Fibroblast of the conjunctiva (primary cell): ENCODE measurements at regions not wholly inside any gene's neighbourhood (a gene's known extent, or its start where the extent isn't known, plus 50 kb on each side); places are given as distances from the start of the nearest gene placed in this dataset.

Experiments used
- DNase-seq: peaks from one replicate; pipeline ENCODE4 v3.0.0-alpha.2; 2010; ENCODE audit warnings: low read depth

DNA sequence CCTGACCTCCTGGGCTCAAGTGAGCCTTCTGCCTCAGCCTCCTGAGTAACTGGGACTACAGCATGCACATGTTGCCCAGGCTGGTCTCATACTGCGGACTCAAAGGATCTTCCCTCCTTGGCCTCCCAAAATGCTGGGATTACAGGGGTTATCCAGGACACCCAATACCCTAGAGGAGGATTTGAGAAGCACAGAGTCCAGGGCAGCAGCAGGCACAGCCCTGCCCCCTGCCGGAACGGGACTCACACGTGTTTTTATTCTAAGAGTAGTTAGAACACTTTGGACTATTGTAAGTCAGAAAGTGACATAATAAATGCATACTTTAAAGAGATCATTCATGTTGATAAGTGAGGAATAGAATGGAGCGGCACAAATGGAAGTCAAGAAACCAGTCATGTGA, 80.2 kb downstream of the C6orf118 start:
- no peak for DNase-seq

DNA sequence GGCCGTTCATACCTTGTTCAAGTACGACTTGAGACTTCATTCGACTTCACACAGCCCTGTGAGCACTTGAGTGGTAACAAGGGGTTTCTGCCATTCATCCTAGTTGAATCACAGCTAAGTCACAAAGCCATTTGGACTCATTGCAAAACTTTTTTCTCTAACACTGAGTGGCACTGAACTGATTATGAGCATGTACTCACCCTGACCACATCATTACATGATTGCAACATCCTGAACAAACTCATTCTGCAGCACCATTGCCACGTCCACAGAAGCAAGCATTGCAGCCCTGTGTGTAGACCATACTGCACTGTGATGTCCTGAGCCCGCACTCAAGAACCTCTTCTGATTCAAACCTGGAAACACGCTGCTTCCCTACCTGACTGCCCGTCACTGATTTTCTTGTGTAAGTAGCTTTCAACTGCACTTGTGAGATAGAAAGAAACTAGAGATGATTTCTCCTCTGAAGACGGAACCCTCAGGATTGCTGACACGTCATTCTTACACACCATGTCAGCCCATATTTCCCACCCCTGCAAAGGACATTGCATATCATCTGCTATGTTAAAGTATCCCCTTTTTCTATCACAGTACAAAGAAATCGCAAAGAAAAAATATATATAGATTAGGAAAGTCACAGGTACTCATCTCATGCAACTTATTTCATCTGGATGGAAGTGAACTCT, 81.6 kb downstream of the C6orf118 start:
- peak; percentile 9 for DNase-seq

DNA sequence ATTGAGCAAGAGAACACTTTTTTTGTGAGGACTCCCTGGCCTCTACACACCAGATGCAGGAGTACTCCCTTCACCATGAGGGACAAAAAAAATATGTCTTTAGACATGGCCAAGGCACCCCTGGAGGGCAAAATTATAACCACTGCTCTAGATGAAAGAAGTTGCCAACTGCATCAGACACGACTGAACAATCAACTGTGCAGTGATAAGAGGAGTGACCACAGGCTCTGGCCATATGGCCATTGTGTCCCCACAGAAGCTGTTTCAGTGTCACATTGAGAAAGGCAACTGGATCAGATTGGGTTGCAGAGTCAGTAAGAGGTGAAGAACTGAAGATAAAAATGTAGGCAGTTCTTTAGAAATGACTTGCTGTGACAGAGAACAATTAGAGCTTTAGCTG, 85.7 kb downstream of the C6orf118 start:
- no peak for DNase-seq

DNA sequence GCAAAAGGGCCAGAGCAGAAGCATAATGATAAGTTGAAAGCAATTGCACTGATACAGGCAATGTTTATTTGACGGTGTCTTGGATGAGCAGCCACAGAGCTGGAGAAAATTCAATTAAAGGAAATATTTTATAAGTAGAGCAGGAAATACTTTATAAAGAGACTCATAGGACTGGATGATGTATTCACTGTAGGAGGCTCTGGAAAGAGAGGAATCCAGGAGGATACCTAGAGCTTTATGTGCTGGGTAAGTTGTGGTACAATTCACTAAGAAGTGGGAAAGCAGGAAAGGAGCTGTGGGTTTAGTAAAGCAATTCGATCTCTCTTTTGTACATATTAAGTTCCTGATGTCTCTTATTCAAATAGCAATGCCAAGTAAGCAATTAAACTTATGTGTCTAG, 86.3 kb downstream of the C6orf118 start:
- DNase-seq: no peak

DNA sequence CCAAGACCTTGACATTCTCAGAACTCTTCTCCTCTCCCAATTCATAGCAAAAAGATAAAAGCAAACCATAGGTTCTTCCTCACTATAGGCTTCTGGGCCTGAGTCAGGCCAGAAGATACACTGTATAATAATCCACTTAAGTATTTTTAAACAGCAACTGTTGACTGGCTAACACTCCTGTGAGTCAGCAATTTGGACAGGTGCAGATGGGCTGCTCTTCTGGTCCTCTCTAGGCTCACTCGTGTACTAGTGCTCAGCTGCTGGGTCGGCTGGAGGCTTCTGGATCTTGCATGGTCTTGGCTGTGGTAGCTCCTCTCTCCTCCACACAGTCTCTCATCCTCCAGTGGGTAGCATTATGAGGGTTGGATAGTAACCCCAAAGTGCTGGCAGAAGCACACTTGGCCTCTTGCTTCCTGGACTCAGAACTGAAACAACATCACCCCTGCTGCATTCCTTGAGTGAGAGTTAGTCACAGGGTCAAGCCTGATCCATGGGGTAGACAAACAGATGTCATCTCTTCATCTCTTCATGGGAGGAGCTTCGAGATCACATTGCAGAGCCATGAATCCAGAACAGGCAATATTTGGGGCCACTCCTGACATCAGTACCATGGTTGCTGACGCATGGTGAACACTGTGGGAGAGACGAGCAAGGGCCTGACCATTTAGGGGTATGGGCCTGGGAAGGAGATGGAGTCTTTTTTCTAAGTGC, 86.9 kb downstream of the C6orf118 start:
- no peak for DNase-seq

DNA sequence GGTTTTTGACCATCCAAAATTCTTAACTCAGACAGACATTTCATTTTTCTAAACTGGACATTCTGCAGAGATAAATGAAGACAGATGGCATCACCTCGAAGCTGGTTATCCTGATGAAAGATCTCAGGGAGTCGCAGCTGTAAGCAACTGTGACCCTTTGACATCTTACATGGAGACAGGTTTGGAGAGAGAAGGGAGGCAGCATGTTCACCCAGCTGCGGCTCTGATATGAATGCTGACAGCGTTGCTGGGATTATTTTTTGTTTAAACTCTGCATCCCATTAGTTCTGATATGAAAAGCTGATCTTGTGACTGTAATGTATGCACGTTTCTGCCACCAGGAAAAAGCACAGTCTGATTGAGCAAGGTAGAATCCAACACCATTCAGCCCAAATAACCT, 89.4 kb downstream of the C6orf118 start:
- DNase-seq: no peak

DNA sequence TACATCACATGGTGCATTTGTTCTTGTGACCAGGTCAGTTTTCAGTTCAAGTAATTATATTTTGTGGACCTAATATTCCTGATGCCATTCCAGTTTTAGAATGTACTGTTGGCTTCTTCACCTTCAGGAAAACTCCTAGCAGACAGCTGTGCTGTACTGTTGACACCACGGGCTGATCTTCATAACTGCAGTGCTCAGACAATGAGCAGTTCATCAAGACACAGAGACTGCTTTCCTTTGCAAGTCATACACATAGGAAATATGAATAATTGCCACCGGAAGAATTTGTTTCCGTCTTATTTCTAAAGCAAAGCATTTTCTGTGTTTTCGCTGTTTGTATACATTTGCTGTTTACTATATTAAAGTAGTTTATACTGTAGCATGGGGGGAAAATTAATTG, 89.8 kb downstream of the C6orf118 start:
- DNase-seq: no peak

DNA sequence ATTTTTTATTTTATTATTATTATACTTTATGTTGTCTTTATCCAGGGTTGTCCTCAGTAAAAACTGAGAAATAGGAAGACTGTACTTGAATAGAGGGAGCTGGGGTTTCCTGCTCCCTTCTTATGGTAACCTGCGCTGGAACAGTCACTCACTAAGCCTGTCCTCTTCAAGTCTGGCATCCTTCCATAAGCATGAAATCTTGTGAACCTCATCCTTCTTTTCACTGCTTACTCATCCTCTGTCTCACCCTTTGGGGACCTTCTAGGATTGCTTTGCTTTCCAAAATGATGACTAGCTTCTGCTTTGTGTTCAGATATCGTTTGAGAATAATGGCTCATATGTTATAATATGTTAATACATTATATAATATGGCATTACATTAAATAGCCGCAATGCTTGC, 90.6 kb downstream of the C6orf118 start:
- DNase-seq: peak; percentile 4

DNA sequence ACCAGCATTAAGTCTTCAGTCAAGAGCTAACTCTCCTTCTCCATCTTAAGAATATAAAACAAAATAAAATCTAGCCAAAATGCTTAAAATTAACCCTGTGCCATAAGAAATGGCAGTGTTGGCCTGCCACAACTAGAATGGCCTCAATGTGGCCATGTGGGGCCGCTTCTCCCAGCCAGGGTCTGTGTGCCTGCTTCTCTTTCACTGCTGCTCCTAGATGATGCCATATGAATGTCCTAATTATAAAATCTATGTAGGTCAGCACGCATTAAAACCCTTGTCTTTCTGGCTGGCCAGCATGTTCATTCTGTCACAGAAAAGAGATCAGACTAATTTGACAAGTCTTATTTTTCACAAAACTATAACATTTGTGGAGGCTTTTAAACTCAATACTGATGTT, 102.6 kb downstream of the C6orf118 start:
- no peak for DNase-seq

DNA sequence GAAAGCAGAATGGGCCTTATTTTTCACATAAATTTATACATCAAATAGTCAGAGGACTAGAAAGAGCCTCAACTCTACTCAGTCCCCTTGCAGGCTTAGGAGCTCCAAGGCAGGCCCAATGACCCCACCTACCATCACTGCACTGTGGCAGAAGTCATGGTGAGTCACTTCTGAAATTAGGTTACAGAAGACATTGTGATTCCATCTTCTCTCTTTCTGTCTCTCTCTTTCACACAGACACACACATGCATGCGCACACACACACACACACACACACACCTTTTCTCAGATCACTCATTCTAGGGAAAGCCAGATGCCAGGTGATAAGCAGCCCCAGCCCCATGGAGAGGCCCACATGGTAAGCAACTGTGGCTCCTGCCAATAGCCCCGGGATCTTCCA, 103.8 kb downstream of the C6orf118 start:
- DNase-seq: no peak

DNA sequence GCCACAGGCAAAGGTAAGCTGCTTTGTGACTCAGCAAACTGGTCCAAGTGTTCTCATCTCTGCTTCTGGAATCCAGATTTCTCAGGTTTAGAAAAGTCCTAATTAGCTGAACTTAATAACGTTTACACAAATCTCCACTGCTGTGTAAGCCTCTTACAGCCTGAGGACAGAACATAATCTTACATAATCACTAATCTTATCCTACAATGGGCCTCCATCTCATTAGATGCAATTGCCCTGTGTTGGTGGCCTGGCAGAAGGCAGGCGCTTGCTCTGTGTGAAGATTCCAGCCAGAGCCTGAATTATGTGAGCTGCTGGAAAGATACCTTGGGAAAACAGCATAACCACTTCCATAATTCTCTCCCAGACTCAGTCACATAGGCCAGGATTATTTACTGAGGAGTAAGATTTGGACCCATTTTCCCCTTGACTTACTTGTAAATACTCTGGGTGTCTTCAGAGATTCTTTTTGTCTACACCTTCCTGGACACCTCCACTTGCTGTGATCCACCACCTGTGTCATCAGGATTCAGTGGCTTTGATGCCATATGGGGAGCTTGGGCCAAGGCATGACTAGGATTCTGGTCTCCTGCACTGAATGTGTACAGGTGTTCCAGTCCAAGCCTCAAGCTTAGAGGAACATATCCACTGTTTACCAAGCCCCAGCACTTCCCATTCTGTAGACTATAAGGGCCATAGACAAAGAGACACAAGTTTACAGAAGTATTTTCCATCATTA, 104.4 kb downstream of the C6orf118 start:
- no peak for DNase-seq

DNA sequence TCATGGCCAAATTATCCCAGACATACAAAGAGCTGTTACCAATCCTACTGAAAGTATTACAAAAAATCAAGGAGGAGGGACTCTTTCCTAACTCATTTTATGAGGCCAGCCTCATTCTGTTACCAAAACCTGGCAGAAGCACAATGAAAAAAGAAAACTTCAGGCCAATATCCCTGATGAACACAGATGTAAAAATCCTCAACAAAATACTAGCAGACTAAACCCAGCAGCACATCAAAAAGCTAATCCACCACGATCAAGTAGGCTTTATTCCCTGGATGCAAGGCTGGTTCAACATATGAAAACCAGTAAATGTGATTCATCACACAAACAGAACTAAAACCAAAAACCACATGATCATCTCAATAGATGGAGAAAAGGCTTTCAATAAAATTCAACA, 109.2 kb downstream of the C6orf118 start:
- no peak for DNase-seq

DNA sequence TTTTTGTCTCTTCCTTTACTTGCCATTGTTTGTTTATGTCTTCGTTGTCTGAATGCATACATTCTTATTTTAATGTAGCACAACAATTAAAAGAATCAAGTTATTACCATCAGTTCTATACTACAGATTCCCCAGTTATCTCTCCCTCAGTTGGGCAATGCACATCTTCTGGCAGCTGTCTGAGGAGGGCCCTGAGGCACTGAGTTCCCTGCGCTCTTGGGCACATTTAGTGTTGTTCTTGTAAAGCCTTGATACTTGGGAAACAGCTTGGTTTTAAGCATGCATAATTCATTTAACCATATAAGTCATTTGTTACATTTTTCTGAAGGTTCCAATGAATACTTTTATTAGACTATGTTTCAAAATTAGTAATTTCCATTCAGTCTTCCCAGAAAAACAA, 117.9 kb downstream of the C6orf118 start:
- DNase-seq: no peak

DNA sequence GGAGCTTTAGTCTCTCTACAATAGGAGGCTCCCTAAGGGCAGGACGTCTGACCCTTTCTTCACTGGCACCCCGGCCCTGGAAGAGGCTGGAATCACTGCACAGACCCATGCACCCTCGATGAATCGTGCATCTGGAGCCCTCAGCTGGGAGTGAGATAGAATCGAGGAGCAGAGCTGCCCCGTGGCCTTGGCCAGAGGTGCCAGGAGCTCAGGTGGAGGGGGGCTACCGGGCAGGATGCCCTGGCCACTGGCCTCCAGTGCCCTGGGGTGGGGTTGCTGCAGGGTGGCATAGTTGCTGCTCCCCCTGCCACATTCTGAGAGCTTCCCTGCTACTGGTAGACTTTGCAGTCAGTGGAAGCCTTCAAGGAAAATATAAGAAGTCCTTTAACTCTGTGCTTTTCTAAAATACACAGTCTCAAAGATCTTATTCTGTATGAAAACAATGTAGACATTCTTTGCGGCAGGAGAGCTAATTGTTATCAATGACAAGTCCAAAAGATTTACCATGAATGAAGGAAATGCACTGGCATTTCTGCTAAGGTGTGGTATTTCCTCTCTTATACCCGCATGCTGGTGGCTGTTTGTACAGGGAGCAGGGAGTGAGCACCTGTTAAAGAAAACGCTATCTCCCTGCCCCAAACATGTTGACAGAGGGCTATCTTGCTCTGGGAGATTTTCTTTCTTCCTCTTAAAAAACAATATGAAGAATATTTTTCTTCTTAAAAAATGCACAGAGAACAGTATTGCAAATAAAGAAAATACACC, 122.8 kb downstream of the C6orf118 start:
- DNase-seq: no peak

DNA sequence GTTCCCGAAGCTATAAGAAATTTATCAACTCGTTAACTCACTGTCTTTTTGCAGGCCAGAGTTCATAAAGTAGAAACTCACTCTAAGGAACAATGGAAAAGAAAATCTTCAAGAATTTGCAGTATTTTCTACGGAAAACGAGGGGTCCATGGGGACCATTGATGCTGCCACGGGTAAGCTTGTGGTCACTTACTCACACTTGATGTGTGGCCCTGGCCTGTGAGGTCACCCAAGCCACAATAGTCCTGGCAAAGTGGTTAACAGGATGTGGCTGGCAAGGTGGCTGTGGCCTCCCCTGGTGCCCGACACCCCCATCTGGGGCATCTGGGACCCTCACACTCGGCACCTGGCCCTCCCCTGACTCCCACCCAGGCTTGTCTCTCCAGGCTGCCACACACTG, 123.4 kb downstream of the C6orf118 start:
- no peak for DNase-seq

DNA sequence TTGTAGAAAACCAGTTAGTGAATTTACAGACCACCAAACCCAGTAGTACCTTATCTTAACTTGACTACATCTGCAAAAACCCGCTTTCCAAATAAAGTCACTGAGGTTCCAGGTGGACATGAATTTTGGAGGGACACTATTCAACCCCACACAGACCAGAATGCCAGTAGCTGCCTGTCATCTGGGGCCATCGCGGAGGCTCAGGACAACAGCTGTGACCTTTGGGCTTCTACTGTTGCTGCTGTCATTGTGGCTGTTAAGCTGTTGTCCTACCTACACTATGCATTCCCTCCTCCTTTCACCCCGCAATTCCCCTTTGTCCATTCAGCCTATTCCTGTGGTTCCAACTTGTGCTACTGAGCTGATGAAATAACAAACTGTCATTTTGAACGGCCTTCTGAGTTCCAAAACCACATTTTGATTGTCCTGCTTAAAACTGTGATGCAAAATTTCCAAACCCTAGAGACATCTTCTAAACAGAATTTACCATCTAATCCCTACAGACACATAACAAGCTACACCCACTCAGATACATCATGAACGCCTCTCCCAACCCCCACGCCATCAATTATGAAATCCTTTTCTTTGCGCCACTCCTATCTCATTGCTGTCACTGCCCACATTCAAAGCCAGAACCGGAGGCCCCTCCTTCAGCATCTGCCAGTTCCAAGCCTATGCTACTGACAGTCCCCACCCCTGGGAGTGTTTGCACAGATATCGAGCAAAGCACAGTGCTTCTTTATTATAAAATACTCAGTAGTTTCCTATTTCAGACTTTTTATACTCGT, 125.0 kb downstream of the C6orf118 start:
- no peak for DNase-seq

DNA sequence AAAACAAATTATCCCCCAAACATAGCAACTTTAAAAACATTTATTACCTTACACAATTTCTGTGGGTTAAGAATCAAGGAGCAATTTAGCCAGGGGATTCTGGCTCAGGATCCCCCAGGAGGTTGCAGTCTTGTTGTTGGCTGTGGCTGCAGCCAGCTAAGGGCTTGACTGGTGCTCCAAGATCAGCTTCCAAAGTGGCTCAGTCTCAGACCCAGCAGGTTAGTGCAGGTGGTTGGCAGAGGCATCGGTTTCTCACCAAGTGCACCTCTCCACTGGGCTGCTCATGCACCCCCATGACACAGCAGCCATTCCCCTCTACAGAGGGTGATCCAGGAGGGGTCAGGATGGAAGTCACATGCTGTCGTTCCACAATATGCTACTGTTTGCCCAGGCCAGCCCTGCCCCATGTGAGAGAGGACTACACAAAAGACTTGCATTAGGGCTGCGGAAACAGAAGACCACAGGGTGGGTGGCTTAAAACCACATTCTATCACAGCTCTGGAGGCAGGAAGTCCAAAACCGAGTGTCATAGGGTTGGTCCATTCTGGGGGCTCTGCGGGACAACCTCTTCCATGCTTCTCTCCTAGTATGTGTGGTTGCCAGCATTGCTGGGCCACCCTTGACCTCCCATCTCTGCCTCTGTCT, 125.8 kb downstream of the C6orf118 start:
- DNase-seq: no peak

DNA sequence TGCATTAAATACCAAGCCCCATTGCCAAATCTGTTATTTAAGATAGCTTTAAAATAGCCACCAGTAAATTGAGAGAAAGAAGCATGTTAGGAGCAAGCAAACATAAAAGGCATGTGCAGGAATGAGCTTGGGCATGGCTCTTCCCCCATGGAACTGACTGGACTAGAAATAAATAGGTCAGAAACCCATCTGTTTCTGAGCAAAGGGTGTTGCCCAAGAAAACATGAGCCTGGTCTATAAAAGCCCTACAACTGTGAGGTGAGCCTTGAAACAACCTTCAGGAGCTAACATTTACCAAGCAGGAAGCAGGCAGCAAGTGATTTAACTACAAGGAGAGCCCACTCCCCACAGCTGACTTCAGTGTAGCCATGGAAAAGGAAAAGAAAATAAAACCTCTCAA, 126.3 kb downstream of the C6orf118 start:
- DNase-seq: no peak

DNA sequence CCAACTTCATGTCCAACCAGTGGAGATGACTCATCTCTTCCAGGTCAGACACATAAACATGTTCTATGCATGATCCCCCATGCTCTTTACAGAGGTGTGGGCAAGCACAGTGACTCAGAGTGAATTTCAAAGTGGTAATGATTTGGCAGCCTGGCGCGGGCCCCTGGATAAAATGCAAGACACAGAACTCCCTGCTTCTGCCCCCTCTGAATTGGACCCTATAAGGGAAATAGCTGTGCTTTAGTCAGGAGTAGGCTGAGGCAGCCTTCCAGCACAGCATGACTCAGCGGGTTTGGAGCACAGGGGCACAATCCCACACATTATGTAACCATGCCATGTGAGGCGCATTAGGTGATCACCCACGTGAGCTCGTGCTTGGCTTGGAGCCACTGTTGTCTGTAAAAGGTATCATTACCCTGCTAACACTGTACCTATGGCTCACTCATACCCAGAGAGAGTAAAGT, 127.4 kb downstream of the C6orf118 start:
- DNase-seq: peak; percentile 34

DNA sequence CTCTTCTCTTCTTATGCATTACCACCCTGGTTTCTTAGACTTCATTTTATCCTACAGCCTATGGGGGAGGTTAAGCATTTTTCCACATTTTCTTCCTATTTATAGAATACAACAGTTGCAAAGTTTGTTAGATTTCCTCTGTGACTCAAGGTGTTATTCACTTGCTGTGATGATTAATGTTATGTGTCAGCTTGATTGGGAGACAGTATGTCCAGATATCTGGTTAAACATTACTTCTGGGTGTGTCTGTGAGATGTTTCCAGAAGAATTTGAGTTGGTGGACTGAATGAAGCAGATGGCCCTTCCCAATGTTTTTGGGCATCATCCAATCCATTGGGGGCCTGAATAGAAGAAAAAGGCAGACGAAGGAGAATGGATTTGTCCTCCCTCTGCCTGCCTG, 131.3 kb downstream of the C6orf118 start:
- no peak for DNase-seq

DNA sequence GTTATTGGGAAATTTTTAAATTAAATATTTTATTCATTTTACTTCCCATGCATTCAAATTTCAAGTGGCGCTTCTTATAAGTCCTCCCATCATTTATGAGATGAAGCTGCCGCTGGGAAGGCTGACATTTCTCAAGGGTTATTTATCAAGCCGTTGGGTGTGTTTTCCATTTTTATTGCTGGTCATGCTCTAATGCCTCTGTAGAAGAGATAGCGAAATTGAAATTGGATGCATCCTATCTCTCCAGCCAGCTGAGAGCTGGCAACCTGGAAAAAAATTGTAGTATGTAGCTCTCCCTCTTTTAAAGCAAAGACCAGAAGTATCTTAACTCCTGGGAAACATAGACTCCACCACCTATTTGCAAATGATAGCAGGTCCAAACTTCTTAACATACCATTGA, 135.9 kb downstream of the C6orf118 start:
- DNase-seq: no peak
